GM12892 (cell line): ENCODE measurements at regions not wholly inside any gene's neighbourhood (a gene's known extent, or its start where the extent isn't known, plus 50 kb on each side); places are given as distances from the start of the nearest gene placed in this dataset.

ENCODE experiments used
- POLR2A ChIP-seq: IDR thresholded peaks from 2 replicates; pipeline ENCODE4 v1.6.1; 2011; ENCODE audit warnings: low read depth, low read length, control low read depth
- POLR2AphosphoS5 ChIP-seq: IDR thresholded peaks from 2 replicates; pipeline ENCODE4 v1.6.1; 2011; ENCODE audit warnings: low read depth, low read length, control low read depth
- TAF1 ChIP-seq: IDR thresholded peaks from 2 replicates; pipeline ENCODE4 v1.6.1; 2011; ENCODE audit warnings: low read depth, mild to moderate bottlenecking, control low read depth, low read length, borderline replicate concordance

DNA sequence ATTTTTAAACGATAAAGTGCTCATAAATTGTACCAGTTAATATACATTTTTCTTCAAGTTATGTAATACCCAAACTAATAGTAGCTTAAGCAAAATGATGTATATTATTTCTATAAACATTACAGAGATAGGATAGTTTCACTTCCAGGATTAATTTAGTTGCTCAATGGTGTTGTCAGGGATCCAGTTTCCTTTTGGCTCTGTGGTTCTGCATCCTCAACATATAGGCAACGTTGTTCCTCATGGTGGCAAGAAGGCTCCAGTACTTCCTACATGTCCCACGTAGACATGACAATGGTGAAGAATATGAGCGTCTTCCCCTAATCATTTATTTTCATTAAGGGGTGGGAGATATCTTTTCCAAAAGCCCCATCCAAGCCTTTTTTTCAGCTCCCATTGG is 60.7 kb upstream of the DCD start:
- TF ChIP-seq POLR2A (no peak), TAF1 (no peak), POLR2AphosphoS5 (no peak)
